T47D (cell line): ENCODE measurements at regions not wholly inside any gene's neighbourhood (a gene's known extent, or its start where the extent isn't known, plus 50 kb on each side); places are given as distances from the start of the nearest gene placed in this dataset.
A peak's percentile ranks its signal among the peaks of the same experiment; 100 is the strongest.

ENCODE experiments used
- DNase-seq, 2 experiments: peaks; one replicate each; pipeline versions ENCODE4 v3.0.0 to v3.0.0-alpha.2; 2011 to 2012; ENCODE audit warnings: low read depth in 1 of 2, low spot score in 1 of 2
- JUND ChIP-seq: IDR thresholded peaks from 2 replicates; pipeline ENCODE4 v1.6.1; 2012; ENCODE audit warnings: low read depth
- in situ Hi-C: cut with HindIII; loops from 2 replicates; pipeline ENCODE4 v1.10.0; 2016; ENCODE audit warnings: low sequenced_read_pairs, low pct_unique_long_range_greater_than_20kb

DNA sequence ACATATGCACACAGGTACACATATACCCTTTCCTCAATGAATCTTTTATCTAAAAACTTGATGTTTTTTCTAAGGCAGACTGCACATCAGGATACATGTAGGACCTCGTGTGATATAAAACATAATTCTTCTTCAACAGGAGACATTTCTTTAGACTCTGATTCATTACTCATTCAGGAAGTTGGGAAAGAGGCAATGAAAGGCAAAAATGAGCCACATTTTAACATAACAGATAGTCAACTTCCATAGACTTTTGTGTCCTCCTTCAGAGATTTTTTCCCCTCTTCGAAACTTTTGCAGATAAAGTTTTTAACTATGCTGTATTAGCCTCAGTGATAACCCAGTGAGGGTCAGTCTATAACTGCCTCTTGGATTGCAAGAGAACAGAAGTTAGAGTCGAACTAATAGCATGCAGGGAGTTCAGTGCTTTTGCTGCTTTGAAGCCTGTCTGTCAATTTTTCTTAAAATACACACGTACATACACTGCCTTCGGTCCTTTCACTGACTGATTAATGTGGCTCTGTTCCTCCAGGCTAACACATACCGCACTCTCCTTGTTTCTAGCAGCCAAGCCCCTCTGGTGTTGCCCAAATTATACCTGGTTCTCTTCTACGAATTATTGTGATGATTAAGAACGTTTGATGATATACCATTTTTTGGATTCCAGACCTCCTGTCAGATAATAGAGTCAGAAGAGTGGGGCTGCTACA, 562.5 kb upstream of the MAP3K7 start:
- in situ Hi-C loops: no loop called here
- TF ChIP-seq JUND: no peak
- DNase-seq: no peak

DNA sequence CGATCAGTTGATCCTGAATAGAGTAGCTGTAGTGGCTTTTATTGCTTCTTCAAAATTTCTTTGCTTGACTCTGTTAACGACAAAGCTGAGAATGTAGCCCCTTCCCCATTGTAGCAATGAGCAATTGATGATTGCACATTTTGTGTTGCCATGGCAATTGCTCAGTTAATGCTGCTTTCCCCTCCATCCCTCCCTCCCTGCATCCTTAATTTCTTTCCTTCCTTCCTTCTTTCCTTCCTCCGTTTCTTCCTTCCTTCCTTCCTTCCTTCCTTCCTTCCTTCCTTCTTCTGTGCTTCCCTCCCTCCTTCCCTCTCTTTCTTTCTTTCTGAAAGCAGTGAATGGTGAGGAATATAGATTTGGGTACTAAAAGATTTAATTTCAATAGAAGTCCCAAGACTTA, 557.3 kb upstream of the MAP3K7 start:
- no peak for DNase-seq
- in situ Hi-C loops: no loop called here
- no peak for TF ChIP-seq JUND

DNA sequence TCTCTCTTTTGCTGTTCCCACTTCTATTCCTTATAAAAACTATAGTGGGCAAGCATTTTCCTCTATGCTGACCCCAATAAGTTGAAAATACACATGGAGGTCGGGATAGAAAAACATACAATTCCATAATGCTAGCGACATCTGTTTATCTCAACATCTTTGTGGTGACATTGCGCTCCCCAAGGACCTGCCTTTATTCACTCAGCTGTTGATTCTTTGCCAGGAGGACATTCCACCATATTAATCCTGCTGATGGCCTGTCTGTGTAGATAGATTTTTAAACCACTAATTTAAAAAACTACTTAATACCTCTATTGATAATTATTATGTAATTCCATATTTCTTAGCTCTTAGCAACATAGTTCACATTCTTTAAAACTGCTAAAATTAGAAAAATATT, 555.3 kb upstream of the MAP3K7 start:
- no peak for TF ChIP-seq JUND
- in situ Hi-C loops: no loop called here
- DNase-seq: no peak

DNA sequence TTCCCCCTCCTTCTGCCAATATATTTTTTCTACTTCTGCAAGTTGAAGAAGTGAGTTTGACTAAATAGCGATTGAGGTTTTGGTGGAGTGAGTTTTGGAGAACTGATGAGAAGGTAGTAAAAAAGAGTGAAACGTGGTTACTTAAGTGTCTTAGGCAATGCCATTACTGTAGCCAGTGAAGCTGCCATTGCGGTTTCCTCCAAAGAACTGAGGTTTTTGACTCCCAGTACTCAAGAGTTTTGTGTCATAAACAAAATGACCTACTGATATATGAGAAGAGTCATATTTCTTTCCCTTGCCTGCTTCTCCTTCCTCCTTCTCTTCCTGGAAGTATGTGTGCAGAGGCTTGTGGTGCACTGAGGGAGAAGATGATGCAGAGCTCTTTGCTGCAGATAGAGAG, 554.5 kb upstream of the MAP3K7 start:
- in situ Hi-C loops: no loop called here
- TF ChIP-seq JUND: no peak
- DNase-seq: no peak

DNA sequence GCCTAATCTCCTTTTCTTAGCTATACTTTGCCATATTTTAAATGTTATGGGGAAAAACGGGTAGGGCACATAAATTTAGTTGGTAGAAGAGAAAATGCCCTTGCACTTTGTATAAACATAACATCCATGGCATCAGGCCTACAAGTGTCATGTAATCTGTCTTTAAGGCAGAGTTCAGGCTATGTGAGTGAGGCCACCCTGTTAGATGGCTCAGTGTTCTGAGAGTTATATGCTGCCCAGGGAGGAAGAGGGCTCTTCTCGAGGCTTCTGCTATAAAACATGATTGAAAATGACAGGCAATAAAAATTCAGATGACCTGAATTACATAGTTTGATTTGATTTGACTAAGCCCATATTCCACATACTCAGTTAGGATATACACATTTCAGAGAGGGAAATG, 553.6 kb upstream of the MAP3K7 start:
- in situ Hi-C loops: no loop called here
- no peak for TF ChIP-seq JUND
- DNase-seq: no peak

DNA sequence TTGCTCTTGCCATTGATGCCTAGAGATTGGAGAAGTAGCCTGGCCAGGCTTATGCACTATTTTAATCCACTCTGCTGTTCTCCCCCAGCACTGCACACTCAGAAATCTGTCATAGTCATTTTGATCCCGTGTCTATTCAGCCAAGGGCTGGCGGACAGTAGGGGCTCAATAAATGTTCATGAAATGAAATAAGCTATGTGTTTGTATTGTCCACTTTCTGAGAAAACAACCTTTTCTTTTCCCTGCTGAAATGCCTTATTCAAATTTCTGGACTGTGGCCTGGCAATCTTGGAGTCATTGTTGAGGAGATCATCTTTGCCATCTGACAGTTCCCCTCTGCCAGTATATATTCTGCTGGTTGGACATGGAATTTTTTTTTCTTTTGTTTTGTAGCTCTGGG, 550.4 kb upstream of the MAP3K7 start:
- no peak for TF ChIP-seq JUND
- no peak for DNase-seq
- in situ Hi-C loops: no loop called here

DNA sequence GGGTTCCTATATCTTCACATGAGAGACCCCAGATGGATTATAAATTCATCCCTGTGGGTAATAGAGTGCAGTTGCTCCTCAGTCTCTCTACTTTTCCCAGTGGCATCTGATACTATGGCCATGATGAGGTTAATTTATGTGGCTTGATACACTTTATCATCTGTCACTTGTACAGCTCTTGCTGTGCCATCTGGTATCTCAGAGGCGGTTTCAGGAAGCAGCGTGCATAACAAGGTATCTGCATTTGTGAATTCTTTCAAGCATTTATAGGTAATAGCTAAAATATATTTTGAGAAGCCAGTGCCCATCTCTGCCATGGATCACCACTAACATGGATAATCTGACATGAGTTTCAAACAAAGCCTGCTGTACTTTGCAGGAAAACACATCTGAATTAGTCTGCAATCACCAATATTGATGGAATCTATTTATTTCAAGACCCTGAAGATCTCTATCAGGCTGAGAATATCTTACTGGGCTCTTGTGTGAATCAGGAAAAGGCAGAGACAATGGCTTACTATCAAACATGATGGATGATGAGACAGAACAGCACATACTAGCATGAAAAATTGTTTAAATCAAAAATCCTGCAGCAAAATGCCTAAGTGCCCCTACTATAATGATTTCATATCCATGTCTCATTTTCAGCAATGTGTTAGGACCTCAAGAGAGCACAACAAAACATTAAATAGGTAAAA, 548.7 kb upstream of the MAP3K7 start:
- in situ Hi-C loops: no loop called here
- no peak for DNase-seq
- TF ChIP-seq JUND: no peak

DNA sequence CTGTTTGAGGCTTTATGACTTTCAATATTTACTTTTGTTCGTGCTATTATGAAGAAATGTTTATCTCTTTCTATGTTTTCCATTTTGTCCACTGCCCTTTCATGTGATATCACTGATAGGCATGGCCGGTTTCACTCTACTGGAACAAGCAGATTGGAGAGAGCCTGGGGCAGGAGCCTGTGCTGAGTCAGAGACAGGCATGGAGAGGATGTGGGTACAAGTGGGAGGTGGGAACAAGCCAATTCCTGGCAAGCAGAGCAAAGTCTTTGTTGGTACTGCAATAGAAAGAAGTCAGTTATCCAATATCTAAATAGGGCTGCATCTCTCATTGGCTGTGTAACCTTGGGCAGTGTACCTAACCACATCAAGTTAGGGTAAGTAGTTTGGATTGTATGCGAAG, 545.6 kb upstream of the MAP3K7 start:
- TF ChIP-seq JUND: no peak
- in situ Hi-C loops: no loop called here
- no peak for DNase-seq

DNA sequence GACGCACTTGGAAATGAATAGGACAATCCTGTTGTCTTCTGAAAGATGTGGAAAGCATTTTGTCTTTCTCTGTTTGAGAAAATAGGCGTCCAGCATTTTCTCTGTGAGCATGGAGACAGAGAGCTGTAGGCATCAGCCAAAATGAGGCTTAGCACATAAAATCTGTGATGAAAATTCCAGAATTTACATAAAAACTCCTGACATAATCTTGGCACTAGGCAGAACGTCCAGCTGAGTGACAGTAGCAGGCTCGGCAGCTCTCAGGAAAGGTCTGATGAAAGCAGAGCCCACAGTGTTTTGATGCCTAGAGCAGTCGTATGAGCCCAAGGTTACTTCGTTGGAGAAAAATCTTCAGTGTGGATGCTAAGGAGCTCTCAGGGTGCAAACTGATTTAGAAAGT, 543.3 kb upstream of the MAP3K7 start:
- in situ Hi-C loops: no loop called here
- TF ChIP-seq JUND: no peak

DNA sequence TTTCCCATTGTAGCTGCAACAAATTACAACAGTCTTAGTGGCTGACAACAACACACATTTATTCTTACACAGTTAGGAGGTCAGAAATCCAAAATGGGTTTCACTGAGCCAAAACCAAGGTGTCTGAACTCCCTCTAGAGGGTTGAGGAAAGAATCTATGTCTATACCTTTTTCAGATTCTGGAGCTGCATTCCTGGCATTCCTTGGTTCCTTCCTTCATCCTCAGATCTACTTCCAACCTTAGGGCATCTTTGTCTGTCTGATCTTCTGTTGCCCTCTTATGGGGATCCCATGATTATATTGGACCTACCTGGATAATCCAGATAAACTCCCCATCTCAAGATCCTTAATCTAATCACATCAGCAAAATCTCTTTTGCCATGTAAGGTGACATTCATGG, 540.9 kb upstream of the MAP3K7 start:
- DNase-seq: peak in 1 of 2 experiments; percentile 3
- in situ Hi-C loops: no loop called here
- TF ChIP-seq JUND: no peak

More for the DNA sequence above, 543.3 kb upstream of the MAP3K7 start:
- no peak for DNase-seq

DNA sequence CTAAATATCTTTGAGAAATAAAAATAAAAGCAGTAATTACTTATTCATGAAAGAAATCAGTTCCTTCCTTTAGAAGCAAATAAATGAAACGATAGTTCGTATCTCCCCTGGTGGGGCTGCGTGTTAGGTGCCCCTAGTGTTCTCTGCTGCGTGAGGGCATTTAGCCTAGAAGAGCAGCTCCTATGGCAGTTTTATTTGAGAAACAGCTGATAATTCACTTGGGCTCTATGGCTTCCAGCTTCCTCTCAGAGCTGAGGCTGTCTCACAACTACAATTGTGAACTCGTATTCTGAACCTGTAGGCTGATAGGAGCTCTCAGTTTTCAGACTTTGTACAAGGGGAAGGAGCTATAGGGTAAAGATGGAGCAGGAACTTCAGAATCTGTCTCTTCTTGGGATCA, 540.0 kb upstream of the MAP3K7 start:
- TF ChIP-seq JUND: no peak
- in situ Hi-C loops: no loop called here
- DNase-seq: no peak

DNA sequence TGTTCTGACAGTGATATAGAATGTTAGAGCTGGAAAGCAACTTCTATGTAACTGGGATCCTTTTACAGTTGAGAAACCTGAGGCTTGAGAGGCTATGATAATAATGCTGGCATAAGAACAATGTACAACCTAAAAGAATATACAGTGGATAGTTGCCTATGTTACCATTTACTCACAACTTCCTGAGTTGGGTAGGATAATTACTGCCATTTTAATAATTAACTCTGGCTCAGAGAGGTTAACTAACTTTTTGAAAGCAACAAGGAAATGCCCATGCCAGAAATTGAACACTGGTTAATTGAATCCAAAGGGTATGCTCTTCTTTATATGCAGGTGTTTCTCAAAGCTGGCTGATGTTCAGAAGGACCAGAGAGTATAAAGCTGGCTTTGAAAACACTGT, 530.7 kb upstream of the MAP3K7 start:
- DNase-seq: no peak
- in situ Hi-C loops: no loop called here
- TF ChIP-seq JUND: no peak

DNA sequence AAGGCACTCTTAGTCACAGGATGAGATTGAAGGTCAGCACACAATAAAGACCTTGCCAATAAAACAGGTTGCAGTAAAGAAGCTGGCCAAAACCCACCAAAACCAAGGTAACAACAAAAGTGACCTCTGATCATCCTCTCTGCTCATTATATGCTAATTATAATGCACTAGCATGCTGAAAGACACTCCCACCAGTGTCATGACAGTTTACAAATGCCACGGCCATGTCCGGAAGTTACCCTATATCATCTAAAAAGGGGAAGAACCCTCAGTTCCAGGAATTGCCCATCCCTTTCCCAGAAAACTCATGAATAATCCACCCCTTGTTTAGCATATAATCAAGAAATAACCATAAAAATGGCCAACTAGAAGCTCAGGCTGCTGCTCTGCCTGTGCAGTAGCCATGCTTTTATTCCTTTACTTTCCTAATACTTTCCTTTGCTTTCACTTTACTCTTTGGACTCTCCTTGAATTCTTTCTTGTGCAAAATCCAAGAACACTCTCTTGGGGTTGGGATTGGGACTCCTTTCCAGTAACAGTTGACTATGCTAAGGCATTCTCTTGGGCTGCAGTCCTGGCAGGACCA, 527.3 kb upstream of the MAP3K7 start:
- in situ Hi-C loops: no loop called here
- no peak for TF ChIP-seq JUND
- DNase-seq: no peak

DNA sequence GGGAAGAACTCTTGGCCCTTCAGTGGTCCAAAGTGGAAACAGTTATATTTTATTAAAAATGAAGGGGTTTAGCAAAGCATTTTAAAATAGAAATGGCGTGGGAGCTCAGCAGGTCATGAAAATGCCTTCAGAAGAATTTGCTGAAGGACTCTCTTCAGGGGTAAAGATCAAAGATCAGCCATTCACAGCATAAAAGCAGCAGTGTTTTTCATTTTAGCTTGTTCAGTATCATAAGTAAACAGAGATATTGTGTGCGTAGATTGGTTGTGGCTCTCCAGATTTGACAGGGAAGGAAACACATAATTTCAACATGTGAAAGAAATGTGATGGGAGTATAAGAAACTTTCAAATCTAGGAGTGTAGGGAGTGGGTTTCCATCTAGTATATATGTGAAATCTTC, 519.2 kb upstream of the MAP3K7 start:
- in situ Hi-C loops: no loop called here
- DNase-seq: no peak
- no peak for TF ChIP-seq JUND
